ENCODE measurements at regions not wholly inside any gene's neighbourhood (a gene's known extent, or its start where the extent isn't known, plus 50 kb on each side); places are given as distances from the start of the nearest gene placed in this dataset.

- intact Hi-C loops (cut with micrococcal nuclease): no loop called here
- Mint-ChIP-seq H3K4me3 (no peak overlapping the region), H3K9me3 (peaks cover 3% of the 10 kb centered on the region), H3K27me3 (ENCODE audit: low read depth) (no peaks in the 10 kb centered on the region), H3K27ac (no peak overlapping the region), H3K4me1 (ENCODE audit: low read depth) (no peaks in the 10 kb centered on the region), H3K36me3 (ENCODE audit: low read depth) (no peaks in the 10 kb centered on the region)
- no peak for DNase-seq
- CTCF ChIA-PET: interaction anchor here (1.3 kb wide), 1 partner anchor 674 kb away, joined by 3 read pairs; no protein-coding TSS in a partner anchor
Measured at GRCh38 chr3:82005266-82005665, 243.8 kb upstream of the GBE1 start.

GRCh38 chr3:82004266-82004665 is 242.8 kb upstream of the GBE1 start:
- no peaks in the 10 kb centered on the region for H3K4me1 Mint-ChIP-seq (ENCODE audit: low read depth)
- intact Hi-C loops (cut with micrococcal nuclease): no loop called here
- CTCF ChIA-PET: no interaction called here
- DNase-seq: no peak
- H3K27ac Mint-ChIP-seq: no peak overlapping the region
- H3K36me3 Mint-ChIP-seq (ENCODE audit: low read depth): no peaks in the 10 kb centered on the region
- no peak overlapping the region for H3K4me3 Mint-ChIP-seq
- peaks cover 3% of the 10 kb centered on the region for H3K9me3 Mint-ChIP-seq
- H3K27me3 Mint-ChIP-seq (ENCODE audit: low read depth): no peaks in the 10 kb centered on the region

GRCh38 chr3:82002986-82003642 is 241.7 kb upstream of the GBE1 start:
- Mint-ChIP-seq H3K27ac (no peak overlapping the region), H3K36me3 (ENCODE audit: low read depth) (no peaks in the 10 kb centered on the region), H3K4me1 (ENCODE audit: low read depth) (no peaks in the 10 kb centered on the region), H3K9me3 (no peaks in the 10 kb centered on the region), H3K4me3 (no peak overlapping the region), H3K27me3 (ENCODE audit: low read depth) (no peaks in the 10 kb centered on the region)
- no peak for DNase-seq
- intact Hi-C loops (cut with micrococcal nuclease): no loop called here
- CTCF ChIA-PET: no interaction called here

DNA sequence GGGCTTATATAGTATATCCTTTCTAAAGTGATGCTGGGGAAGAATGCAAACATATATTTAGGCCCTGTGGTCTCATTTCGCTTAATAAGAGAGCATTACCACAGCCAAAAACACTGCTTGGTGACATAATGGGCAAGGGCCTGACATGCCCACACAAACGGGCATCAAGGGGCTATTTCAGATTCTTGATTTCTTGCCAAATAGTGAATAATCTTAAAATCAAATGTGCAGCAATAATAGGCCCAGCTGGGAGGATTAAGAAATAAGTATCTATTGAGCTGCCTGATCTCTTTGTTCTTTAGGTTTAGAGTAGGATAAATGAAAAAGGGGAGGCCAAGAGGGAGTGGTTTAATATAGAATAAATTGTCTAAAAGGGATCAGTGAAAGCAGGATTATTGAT is 241.0 kb upstream of the GBE1 start:
- no peaks in the 10 kb centered on the region for H3K4me1 Mint-ChIP-seq (ENCODE audit: low read depth)
- H3K4me3 Mint-ChIP-seq: no peak overlapping the region
- no peaks in the 10 kb centered on the region for H3K9me3 Mint-ChIP-seq
- CTCF ChIA-PET: no interaction called here
- no peak for DNase-seq
- H3K36me3 Mint-ChIP-seq (ENCODE audit: low read depth): no peaks in the 10 kb centered on the region
- intact Hi-C loops (cut with micrococcal nuclease): no loop called here
- no peaks in the 10 kb centered on the region for H3K27me3 Mint-ChIP-seq (ENCODE audit: low read depth)
- no peak overlapping the region for H3K27ac Mint-ChIP-seq

GRCh38 chr3:82001276-82001923 is 240.0 kb upstream of the GBE1 start:
- no peak overlapping the region for H3K4me3 Mint-ChIP-seq
- H3K9me3 Mint-ChIP-seq: no peaks in the 10 kb centered on the region
- H3K4me1 Mint-ChIP-seq (ENCODE audit: low read depth): no peaks in the 10 kb centered on the region
- no peaks in the 10 kb centered on the region for H3K27me3 Mint-ChIP-seq (ENCODE audit: low read depth)
- DNase-seq: no peak
- H3K36me3 Mint-ChIP-seq (ENCODE audit: low read depth): no peaks in the 10 kb centered on the region
- CTCF ChIA-PET: no interaction called here
- no peak overlapping the region for H3K27ac Mint-ChIP-seq
- intact Hi-C loops (cut with micrococcal nuclease): no loop called here

- Mint-ChIP-seq H3K27me3 (ENCODE audit: low read depth) (no peaks in the 10 kb centered on the region), H3K4me3 (no peak overlapping the region), H3K27ac (no peak overlapping the region), H3K9me3 (peaks cover 2% of the 10 kb centered on the region), H3K36me3 (ENCODE audit: low read depth) (no peaks in the 10 kb centered on the region), H3K4me1 (ENCODE audit: low read depth) (no peaks in the 10 kb centered on the region)
- intact Hi-C loops (cut with micrococcal nuclease): no loop called here
- DNase-seq: no peak
- CTCF ChIA-PET: no interaction called here
Measured at GRCh38 chr3:82000773-82001172, 239.3 kb upstream of the GBE1 start.

DNA sequence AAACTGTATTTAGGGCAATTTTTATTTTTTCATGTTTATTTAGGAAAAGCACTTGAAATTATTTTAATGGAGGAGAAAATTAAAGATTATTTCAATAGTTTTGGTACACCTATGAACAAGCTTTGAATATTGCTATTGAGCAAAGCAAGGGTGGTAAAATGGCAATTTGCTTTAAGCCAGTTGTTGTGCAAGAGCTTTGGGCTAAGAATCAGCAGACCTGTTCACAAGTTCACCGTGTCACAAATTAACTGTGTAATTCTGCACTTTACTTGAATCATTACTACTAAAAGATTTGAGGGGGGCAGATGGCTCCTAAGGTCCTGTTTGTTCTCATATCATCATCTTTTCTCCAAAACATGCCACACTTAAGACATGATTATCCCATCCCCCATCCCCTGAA is 238.9 kb upstream of the GBE1 start:
- intact Hi-C loops (cut with micrococcal nuclease): no loop called here
- no peaks in the 10 kb centered on the region for H3K36me3 Mint-ChIP-seq (ENCODE audit: low read depth)
- no peak overlapping the region for H3K4me3 Mint-ChIP-seq
- no peaks in the 10 kb centered on the region for H3K27me3 Mint-ChIP-seq (ENCODE audit: low read depth)
- no peak for DNase-seq
- no peak overlapping the region for H3K27ac Mint-ChIP-seq
- peaks cover 2% of the 10 kb centered on the region for H3K9me3 Mint-ChIP-seq
- H3K4me1 Mint-ChIP-seq (ENCODE audit: low read depth): no peaks in the 10 kb centered on the region
- CTCF ChIA-PET: no interaction called here

- no peaks in the 10 kb centered on the region for H3K4me1 Mint-ChIP-seq (ENCODE audit: low read depth)
- intact Hi-C loops (cut with micrococcal nuclease): no loop called here
- H3K27me3 Mint-ChIP-seq (ENCODE audit: low read depth): no peaks in the 10 kb centered on the region
- H3K9me3 Mint-ChIP-seq: peaks cover 2% of the 10 kb centered on the region
- no peak overlapping the region for H3K27ac Mint-ChIP-seq
- DNase-seq: no peak
- H3K36me3 Mint-ChIP-seq (ENCODE audit: low read depth): no peaks in the 10 kb centered on the region
- no peak overlapping the region for H3K4me3 Mint-ChIP-seq
- CTCF ChIA-PET: interaction anchor here (0.7 kb wide), 1 partner anchor 833 kb away, joined by 4 read pairs; no protein-coding TSS in a partner anchor
Measured at GRCh38 chr3:81998907-81999306, 237.5 kb upstream of the GBE1 start.

DNA sequence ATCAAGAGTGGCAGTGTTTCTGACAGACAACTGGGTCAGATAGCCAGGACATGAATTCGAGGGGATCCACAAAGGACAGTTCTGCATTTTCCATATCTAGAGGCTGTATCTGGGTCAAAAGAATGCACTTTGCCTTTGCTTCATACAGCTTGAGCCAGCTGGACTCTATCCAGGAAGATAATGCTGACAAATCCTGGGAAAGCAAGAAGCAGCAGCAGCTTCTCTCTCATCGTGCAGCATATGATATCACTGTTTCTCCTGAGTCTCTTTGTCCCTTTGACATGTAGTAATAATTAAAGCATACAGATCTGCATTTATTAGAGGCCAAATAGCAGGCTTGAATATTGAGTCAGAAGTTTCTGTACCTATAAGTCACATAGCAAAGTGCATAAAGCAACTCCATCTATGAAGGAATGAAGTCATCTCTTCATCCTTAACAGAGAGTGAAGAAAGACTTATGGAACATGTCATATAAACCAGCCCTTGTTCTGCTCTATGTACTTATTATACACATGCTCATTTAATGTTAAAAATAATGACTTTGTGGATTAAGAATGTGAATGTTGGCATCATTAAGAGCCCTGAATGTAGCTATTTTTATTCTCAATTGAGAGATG is 236.8 kb upstream of the GBE1 start:
- H3K4me1 Mint-ChIP-seq (ENCODE audit: low read depth): no peaks in the 10 kb centered on the region
- H3K36me3 Mint-ChIP-seq (ENCODE audit: low read depth): no peaks in the 10 kb centered on the region
- no peak overlapping the region for H3K4me3 Mint-ChIP-seq
- peaks cover 2% of the 10 kb centered on the region for H3K9me3 Mint-ChIP-seq
- no peaks in the 10 kb centered on the region for H3K27me3 Mint-ChIP-seq (ENCODE audit: low read depth)
- no peak for DNase-seq
- intact Hi-C loops (cut with micrococcal nuclease): no loop called here
- CTCF ChIA-PET: interaction anchor here (0.7 kb wide), 1 partner anchor 834 kb away, joined by 4 read pairs; no protein-coding TSS in a partner anchor
- H3K27ac Mint-ChIP-seq: no peak overlapping the region

DNA sequence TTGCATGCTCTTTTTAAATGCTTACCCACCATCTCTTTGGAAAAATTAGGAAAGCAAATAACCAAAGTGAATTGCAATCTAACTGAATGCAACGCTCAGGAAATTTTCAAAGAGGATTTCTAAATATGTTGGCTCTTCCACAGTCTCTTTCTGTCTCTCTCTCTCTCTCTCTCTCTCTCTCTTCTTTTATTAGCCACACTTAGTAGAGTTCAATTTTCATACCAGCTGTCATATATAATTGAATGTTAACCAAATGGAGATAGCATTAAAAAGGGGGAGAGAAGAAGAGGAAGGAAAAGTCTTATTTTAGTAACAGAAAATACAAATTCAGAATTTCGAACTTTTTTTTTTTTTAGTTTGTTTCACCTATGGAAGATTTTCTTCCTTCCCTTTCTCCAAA is 235.9 kb upstream of the GBE1 start:
- no peaks in the 10 kb centered on the region for H3K27me3 Mint-ChIP-seq (ENCODE audit: low read depth)
- no peak overlapping the region for H3K4me3 Mint-ChIP-seq
- no peaks in the 10 kb centered on the region for H3K36me3 Mint-ChIP-seq (ENCODE audit: low read depth)
- peaks cover 2% of the 10 kb centered on the region for H3K9me3 Mint-ChIP-seq
- no peaks in the 10 kb centered on the region for H3K4me1 Mint-ChIP-seq (ENCODE audit: low read depth)
- H3K27ac Mint-ChIP-seq: no peak overlapping the region
- intact Hi-C loops (cut with micrococcal nuclease): no loop called here
- no peak for DNase-seq
- CTCF ChIA-PET: no interaction called here

DNA sequence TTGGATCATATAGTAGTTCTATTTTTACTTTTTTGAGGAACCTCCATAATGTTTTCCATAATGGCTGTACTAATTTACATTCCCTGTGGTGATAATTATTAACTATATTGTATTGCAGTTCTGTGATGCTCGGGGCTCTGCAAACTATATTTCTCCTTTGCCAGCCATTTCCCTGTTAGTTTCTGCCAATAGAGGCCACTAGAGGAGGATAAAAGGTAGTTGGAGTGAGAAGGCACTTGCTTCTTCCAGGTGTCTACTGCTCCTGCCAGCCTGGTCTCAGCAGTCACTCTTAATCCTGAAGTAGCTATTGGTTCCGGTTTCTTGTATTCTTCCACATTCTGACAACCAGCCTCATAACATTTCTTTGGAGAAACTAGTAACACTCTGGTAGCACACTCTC is 233.9 kb upstream of the GBE1 start:
- intact Hi-C loops (cut with micrococcal nuclease): no loop called here
- DNase-seq: no peak

DNA sequence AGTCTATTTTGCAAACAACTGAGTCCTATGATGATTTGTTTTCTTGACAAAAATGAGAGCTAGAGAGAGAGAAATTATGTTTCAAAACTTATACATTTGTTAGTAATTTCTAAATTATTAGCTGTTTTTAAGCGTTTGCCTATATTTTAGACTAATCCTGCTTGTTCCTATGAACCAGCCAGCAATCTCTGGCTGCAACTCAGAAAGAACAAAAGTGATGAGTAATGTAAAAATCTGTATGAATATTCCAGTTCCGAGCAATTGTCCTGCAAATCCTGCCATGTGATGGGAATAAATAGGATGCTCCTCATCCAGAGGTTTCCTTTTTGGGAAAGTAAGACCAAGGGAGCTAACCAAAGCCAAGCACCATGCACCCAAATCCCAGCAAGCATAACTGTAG is 228.3 kb upstream of the GBE1 start:
- no peaks in the 10 kb centered on the region for H3K4me1 Mint-ChIP-seq (ENCODE audit: low read depth)
- CTCF ChIA-PET: no interaction called here
- no peak for DNase-seq
- H3K27me3 Mint-ChIP-seq (ENCODE audit: low read depth): no peaks in the 10 kb centered on the region
- intact Hi-C loops (cut with micrococcal nuclease): no loop called here
- H3K36me3 Mint-ChIP-seq (ENCODE audit: low read depth): no peaks in the 10 kb centered on the region
- H3K27ac Mint-ChIP-seq: no peak overlapping the region
- H3K4me3 Mint-ChIP-seq: no peak overlapping the region
- no peaks in the 10 kb centered on the region for H3K9me3 Mint-ChIP-seq

More for the DNA sequence above, 233.9 kb upstream of the GBE1 start:
- Mint-ChIP-seq H3K9me3 (peaks cover 2% of the 10 kb centered on the region), H3K27me3 (ENCODE audit: low read depth) (no peaks in the 10 kb centered on the region), H3K27ac (no peak overlapping the region), H3K36me3 (ENCODE audit: low read depth) (no peaks in the 10 kb centered on the region), H3K4me1 (ENCODE audit: low read depth) (no peaks in the 10 kb centered on the region), H3K4me3 (no peak overlapping the region)
- CTCF ChIA-PET: no interaction called here

DNA sequence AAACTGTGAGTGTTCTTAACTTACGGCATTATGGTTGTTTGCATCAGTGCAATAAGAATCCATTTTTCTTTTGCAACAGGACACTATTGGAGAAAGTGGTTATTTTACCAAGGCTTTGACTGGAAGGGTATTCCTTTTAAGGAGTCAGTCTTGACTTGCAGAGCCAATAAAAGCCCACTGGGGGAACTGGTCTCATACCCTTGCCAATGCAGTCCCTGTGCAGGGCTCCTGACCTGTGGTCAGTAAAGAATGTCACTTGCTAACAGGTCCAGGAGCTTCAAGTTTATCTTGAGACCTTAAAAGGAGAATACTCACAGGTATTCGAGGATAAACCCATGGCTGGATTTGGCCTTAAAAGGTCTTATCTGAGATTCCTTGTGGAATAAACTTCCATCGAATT is 227.8 kb upstream of the GBE1 start:
- intact Hi-C loops (cut with micrococcal nuclease): no loop called here
- no peak overlapping the region for H3K4me3 Mint-ChIP-seq
- H3K27ac Mint-ChIP-seq: no peak overlapping the region
- CTCF ChIA-PET: no interaction called here
- no peaks in the 10 kb centered on the region for H3K36me3 Mint-ChIP-seq (ENCODE audit: low read depth)
- H3K9me3 Mint-ChIP-seq: no peaks in the 10 kb centered on the region
- H3K27me3 Mint-ChIP-seq (ENCODE audit: low read depth): no peaks in the 10 kb centered on the region
- H3K4me1 Mint-ChIP-seq (ENCODE audit: low read depth): no peaks in the 10 kb centered on the region
- no peak for DNase-seq

Measured in activated naive CD4-positive, alpha-beta T cell treated with anti-CD3 and anti-CD28 coated beads for 36 hours (primary cell).